Caco-2 (cell line): ENCODE measurements at regions not wholly inside any gene's neighbourhood (a gene's known extent, or its start where the extent isn't known, plus 50 kb on each side); places are given as distances from the start of the nearest gene placed in this dataset.

ENCODE experiments used
- BruUV-seq: library from RNA; stranded (reverse); fragments of 400-500 nt; replicated peaks from 2 replicates; lab custom pipeline; 2021; lab: Mats Ljungman, UMichigan
- CTCF ChIA-PET: fragments of 300-600 bp; sonication (Branson Sonifier 250); formaldehyde crosslinking; loops from one replicate; lab custom pipeline; 2022; ENCODE audit warnings: antibody characterized with exemption; lab: Charles Lee
- POLR2A ChIA-PET: fragments of 300-600 bp; sonication (Branson Sonifier 250); formaldehyde crosslinking; loops from one replicate; lab custom pipeline; 2022; ENCODE audit warnings: antibody characterized with exemption; lab: Charles Lee
- DNase-seq, 2 experiments: peaks; one replicate each; pipeline versions ENCODE4 v3.0.0 to v3.0.0-alpha.2; 2020 to 2022
- H3K27me3 ChIP-seq: replicated peaks from 2 replicates; pipeline ENCODE4 v1.6.0; 2011; ENCODE audit warnings: low read length; ENCODE audit not compliant: control insufficient read depth, insufficient read depth
- H3K36me3 ChIP-seq: 2 replicates; pipeline ENCODE4 v1.5.1; 2011; ENCODE audit warnings: low read length; ENCODE audit not compliant: control insufficient read depth, insufficient read depth
- H3K4me1 ChIP-seq: fragments of 250-450 bp; sonication (Bioruptor Pico); 2 replicates; pipeline ENCODE4 v1.5.1; 2020; ENCODE audit warnings: mild to moderate bottlenecking
- H3K4me3 ChIP-seq: 2 replicates; pipeline ENCODE4 v1.5.1; 2011; ENCODE audit warnings: low read depth, mild to moderate bottlenecking, control low read depth, low read length
- H3K9me3 ChIP-seq: fragments of 250-450 bp; sonication (Bioruptor Pico); 2 replicates; pipeline ENCODE4 v1.5.1; 2020; ENCODE audit warnings: mild to moderate bottlenecking, moderate library complexity
- H3K27ac Mint-ChIP-seq: one replicate; pipeline ENCODE4 v1.8.0; 2022; ENCODE audit warnings: mixed read lengths; ENCODE audit not compliant: unreplicated experiment
- H3K27me3 Mint-ChIP-seq: one replicate; pipeline ENCODE4 v1.8.0; 2022; ENCODE audit warnings: mixed read lengths; ENCODE audit not compliant: insufficient read depth, unreplicated experiment
- H3K36me3 Mint-ChIP-seq: one replicate; pipeline ENCODE4 v1.8.0; 2022; ENCODE audit warnings: mild to moderate bottlenecking, mixed read lengths; ENCODE audit not compliant: insufficient read depth, unreplicated experiment
- H3K4me1 Mint-ChIP-seq: one replicate; pipeline ENCODE4 v1.8.0; 2022; ENCODE audit warnings: low read depth, mixed read lengths; ENCODE audit not compliant: unreplicated experiment
- H3K4me3 Mint-ChIP-seq: one replicate; pipeline ENCODE4 v1.8.0; 2022; ENCODE audit warnings: mild to moderate bottlenecking, moderate library complexity, mixed read lengths; ENCODE audit not compliant: unreplicated experiment
- H3K9me3 Mint-ChIP-seq: one replicate; pipeline ENCODE4 v1.8.0; 2022; ENCODE audit warnings: mixed read lengths; ENCODE audit not compliant: unreplicated experiment
- CTCF ChIP-seq, 2 experiments: fragments of 200-600 bp in 1 of 2; IDR thresholded peaks; 1 replicate in 1 of 2; 2 replicates in 1 of 2; pipeline versions ENCODE4 v1.5.1 to v1.8.0; 2011 to 2022; ENCODE audit warnings: antibody characterized with exemption in 1 of 2, control low read depth in 1 of 2, inconsistent platforms in 1 of 2, low read depth in 1 of 2, low read length in 1 of 2, mild to moderate bottlenecking in 1 of 2, moderate library complexity in 1 of 2; ENCODE audit not compliant: insufficient read depth in 1 of 2, severe bottlenecking in 1 of 2, unreplicated experiment in 1 of 2
- intact Hi-C: fragments of 100-400 bp; cut with micrococcal nuclease; formaldehyde crosslinking; loops from one replicate; pipeline ENCODE4 v1.10.0; 2022; ENCODE audit not compliant: unreplicated experiment

- Histone ChIP-seq H3K36me3 (no peaks in the 10 kb centered on the region), H3K9me3 (no peaks in the 10 kb centered on the region), H3K27me3 (no peaks in the 10 kb centered on the region), H3K4me1 (no peaks in the 10 kb centered on the region; the same call in none of the 2 replicates), H3K4me3 (no peak overlapping the region)
- ChIA-PET POLR2A (no interaction called here), CTCF (no interaction called here)
- Mint-ChIP-seq H3K9me3 (no peaks in the 10 kb centered on the region), H3K4me1 (peaks cover 3% of the 10 kb centered on the region), H3K27ac (no peak overlapping the region), H3K27me3 (no peaks in the 10 kb centered on the region), H3K4me3 (no peak overlapping the region), H3K36me3 (no peaks in the 10 kb centered on the region)
- no peak for DNase-seq
- intact Hi-C loops, result no loop called here
- no peak for TF ChIP-seq CTCF (IDR thresholded peaks at IDR 0.05; ENCODE audit: insufficient read depth in 1 of 2, low read depth in 1 of 2, low read length in 1 of 2, severe bottlenecking in 1 of 2, unreplicated experiment in 1 of 2)
- no TSS peak for BruUV-seq
These were observed 134.5 kb upstream of the CTAGE1 start for GRCh38 chr18:22552254-22552653.

- Histone ChIP-seq H3K4me1 (no peaks in the 10 kb centered on the region; the same call in none of the 2 replicates), H3K4me3 (no peak overlapping the region), H3K9me3 (no peaks in the 10 kb centered on the region), H3K36me3 (no peaks in the 10 kb centered on the region), H3K27me3 (no peaks in the 10 kb centered on the region)
- Mint-ChIP-seq H3K27me3 (no peaks in the 10 kb centered on the region), H3K9me3 (no peaks in the 10 kb centered on the region), H3K27ac (no peak overlapping the region), H3K36me3 (no peaks in the 10 kb centered on the region), H3K4me1 (peaks cover 7% of the 10 kb centered on the region), H3K4me3 (no peak overlapping the region)
- ChIA-PET POLR2A (no interaction called here), CTCF (no interaction called here)
- BruUV-seq, result no TSS peak
- no peak for TF ChIP-seq CTCF (IDR thresholded peaks at IDR 0.05; ENCODE audit: insufficient read depth in 1 of 2, low read depth in 1 of 2, low read length in 1 of 2, severe bottlenecking in 1 of 2, unreplicated experiment in 1 of 2)
- intact Hi-C loops, result no loop called here
- DNase-seq, result no peak
These were observed 135.3 kb upstream of the CTAGE1 start for GRCh38 chr18:22552899-22553460.

GRCh38 chr18:22556222-22557167, 138.8 kb upstream of the CTAGE1 start:
- no peak for TF ChIP-seq CTCF (IDR thresholded peaks at IDR 0.05; ENCODE audit: insufficient read depth in 1 of 2, low read depth in 1 of 2, low read length in 1 of 2, severe bottlenecking in 1 of 2, unreplicated experiment in 1 of 2)
- no peaks in the 10 kb centered on the region for H3K9me3 ChIP-seq
- peaks cover 3% of the 10 kb centered on the region for H3K4me1 ChIP-seq
- no peaks in the 10 kb centered on the region for H3K36me3 ChIP-seq
- intact Hi-C loops, result no loop called here
- no peak overlapping the region for H3K4me3 ChIP-seq
- ChIA-PET POLR2A (no interaction called here), CTCF (interaction anchor here (1.5 kb wide), 1 partner anchor 64 kb away, joined by 3 read pairs; no protein-coding TSS in a partner anchor)
- H3K27me3 Mint-ChIP-seq, result no peaks in the 10 kb centered on the region
- peaks cover 16% of the 10 kb centered on the region for H3K4me1 Mint-ChIP-seq
- no peak for DNase-seq
- H3K36me3 Mint-ChIP-seq, result no peaks in the 10 kb centered on the region
- no peaks in the 10 kb centered on the region for H3K9me3 Mint-ChIP-seq
- no peak overlapping the region for H3K4me3 Mint-ChIP-seq
- H3K27me3 ChIP-seq, result no peaks in the 10 kb centered on the region
- BruUV-seq, result no TSS peak
- no peak overlapping the region for H3K27ac Mint-ChIP-seq
